ENCODE measurements at regions not wholly inside any gene's neighbourhood (a gene's known extent, or its start where the extent isn't known, plus 50 kb on each side); places are given as distances from the start of the nearest gene placed in this dataset.

- TF ChIP-seq POLR2A (IDR thresholded peaks at IDR 0.05), result no peak
- TF ChIP-seq CTCF (IDR thresholded peaks at IDR 0.05), result no peak
Measured at GRCh38 chr7:46007990-46008643, 87.0 kb upstream of the IGFBP3 start.
